ENCODE measurements at regions not wholly inside any gene's neighbourhood (a gene's known extent, or its start where the extent isn't known, plus 50 kb on each side); places are given as distances from the start of the nearest gene placed in this dataset.

DNA sequence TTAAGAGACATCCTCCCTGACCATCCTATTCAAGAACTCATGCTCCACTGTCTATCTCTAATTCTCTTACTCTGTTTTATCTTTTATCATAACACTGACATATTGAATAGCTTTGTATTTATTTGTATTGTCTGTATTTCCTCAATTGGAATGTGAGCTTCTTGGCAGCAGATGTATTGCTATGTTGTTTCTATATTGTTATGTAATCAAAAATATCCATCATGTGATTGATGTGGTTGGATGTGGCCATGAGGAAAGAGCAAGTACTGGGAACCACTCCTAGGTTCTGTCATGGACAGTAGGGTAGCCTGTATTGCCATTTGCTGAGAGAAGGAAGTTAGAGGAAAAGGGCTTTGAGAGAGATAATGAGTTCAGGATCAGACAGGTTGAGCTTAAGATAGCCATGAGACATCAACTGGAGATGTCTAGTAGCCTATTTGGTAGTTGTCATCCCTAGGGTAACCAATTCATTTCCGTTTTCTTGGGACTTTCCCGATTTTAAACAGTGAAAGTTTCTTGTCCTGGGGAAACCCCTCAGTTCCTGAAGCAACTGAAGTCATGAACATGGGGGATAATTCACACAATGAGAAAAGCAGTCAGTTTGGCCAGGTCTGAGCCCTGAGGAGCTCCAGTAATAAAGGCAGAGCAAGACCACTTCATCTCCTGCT, 404.5 kb downstream of the INSC start:
- CTCF ChIA-PET: no interaction called here
- no peak overlapping the region for H3K27ac ChIP-seq
- POLR2A ChIA-PET (ENCODE audit: low non-redundant PET): no interaction called here
- no peak for DNase-seq (ENCODE audit: low spot score)
- TF ChIP-seq, protein P1, sequence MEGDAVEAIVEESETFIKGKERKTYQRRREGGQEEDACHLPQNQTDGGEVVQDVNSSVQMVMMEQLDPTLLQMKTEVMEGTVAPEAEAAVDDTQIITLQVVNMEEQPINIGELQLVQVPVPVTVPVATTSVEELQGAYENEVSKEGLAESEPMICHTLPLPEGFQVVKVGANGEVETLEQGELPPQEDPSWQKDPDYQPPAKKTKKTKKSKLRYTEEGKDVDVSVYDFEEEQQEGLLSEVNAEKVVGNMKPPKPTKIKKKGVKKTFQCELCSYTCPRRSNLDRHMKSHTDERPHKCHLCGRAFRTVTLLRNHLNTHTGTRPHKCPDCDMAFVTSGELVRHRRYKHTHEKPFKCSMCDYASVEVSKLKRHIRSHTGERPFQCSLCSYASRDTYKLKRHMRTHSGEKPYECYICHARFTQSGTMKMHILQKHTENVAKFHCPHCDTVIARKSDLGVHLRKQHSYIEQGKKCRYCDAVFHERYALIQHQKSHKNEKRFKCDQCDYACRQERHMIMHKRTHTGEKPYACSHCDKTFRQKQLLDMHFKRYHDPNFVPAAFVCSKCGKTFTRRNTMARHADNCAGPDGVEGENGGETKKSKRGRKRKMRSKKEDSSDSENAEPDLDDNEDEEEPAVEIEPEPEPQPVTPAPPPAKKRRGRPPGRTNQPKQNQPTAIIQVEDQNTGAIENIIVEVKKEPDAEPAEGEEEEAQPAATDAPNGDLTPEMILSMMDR (conservative IDR thresholded peaks at IDR 0.05; ENCODE audit: low read depth): no peak

DNA sequence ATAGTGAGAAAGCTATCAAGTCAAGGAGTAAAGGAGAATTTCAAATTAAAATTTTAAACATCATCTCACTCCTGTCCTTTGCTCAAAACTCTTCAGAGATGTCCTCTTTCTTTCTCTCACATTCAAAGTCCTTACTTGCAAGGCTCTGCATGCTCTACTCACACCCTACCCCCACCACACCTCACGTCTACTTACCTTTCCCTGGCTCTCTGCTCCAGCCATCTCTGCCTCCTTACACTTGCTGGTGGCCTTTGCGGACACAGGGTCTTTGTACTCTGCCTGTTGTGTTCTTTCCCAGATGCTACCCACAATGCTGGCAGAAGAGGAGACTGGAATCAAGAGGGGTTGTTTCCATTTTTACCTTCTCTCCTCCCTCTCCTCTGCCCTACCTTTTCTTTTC, 405.2 kb downstream of the INSC start:
- no peak for DNase-seq (ENCODE audit: low spot score)
- CTCF ChIA-PET: no interaction called here
- H3K27ac ChIP-seq: no peak overlapping the region
- TF ChIP-seq, protein P1 (conservative IDR thresholded peaks at IDR 0.05; ENCODE audit: low read depth): no peak
- POLR2A ChIA-PET (ENCODE audit: low non-redundant PET): no interaction called here

DNA sequence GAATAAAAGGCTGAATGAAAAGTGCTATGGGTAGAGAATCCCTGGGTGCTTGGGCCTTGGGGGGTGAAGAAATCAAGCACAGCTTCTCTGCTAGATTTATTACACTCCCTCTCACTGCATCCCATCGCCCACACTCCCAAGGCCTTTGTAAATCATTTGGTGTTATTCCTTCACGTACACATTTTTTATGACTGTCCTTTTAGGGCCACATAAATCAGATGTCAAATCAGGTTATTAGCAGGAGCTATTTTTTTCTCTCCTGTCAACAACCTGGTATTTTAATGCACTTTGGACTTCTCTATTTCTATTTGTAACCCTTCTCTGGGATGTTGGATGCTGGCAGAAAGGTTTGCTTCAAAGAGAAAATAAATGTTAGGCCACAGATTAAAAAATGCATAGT, 408.8 kb downstream of the INSC start:
- DNase-seq (ENCODE audit: low spot score): no peak
- TF ChIP-seq, protein P1 (conservative IDR thresholded peaks at IDR 0.05; ENCODE audit: low read depth): no peak
- no peak overlapping the region for H3K27ac ChIP-seq
- POLR2A ChIA-PET (ENCODE audit: low non-redundant PET): no interaction called here
- CTCF ChIA-PET: no interaction called here

DNA sequence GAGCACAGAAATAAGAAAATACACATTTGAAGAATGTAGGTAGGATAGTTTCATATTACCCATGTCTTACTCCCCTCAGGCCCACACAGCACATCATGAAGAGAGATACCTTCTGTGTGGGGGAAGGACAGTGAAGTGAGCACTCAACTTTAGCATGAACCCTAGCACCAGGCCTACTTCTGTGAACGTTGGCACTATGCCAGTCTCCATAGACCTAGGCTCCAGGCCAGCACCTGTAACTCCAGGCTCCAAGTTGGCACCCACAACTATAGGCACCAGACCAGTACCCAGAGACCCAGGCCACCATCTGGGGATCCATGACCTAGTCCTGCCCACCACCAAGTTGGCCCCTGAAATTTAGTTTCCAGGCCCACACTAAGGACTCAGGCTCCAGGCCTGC, 410.9 kb downstream of the INSC start:
- no peak overlapping the region for H3K27ac ChIP-seq
- TF ChIP-seq, protein P1 (conservative IDR thresholded peaks at IDR 0.05; ENCODE audit: low read depth): no peak
- ChIA-PET CTCF (interaction anchor here (0.7 kb wide), 1 partner anchor 44 kb away, joined by 3 read pairs; no protein-coding TSS in a partner anchor), POLR2A (ENCODE audit: low non-redundant PET) (no interaction called here)
- DNase-seq (ENCODE audit: low spot score): no peak

DNA sequence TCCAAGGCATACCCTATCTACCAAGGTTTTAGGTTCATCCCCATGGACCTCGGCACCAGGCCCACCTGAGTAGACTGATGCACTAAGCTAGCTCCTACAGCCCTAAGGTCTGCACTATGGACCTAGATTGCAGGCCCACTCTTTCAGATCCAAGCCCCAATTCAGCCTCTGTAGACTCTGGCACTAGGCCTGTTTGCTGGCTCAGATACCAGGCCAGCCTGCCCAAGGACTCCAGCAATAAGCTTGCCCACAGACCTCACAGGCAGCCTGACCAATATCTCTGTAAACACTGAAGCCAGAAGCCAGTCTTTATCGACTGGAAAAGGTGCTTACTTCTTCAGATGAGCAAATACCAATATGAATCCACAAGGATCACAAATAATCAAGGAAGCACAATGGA, 411.3 kb downstream of the INSC start:
- TF ChIP-seq, protein P1 (conservative IDR thresholded peaks at IDR 0.05; ENCODE audit: low read depth): no peak
- no peak overlapping the region for H3K27ac ChIP-seq
- no peak for DNase-seq (ENCODE audit: low spot score)
- POLR2A ChIA-PET (ENCODE audit: low non-redundant PET): no interaction called here
- CTCF ChIA-PET: no interaction called here

DNA sequence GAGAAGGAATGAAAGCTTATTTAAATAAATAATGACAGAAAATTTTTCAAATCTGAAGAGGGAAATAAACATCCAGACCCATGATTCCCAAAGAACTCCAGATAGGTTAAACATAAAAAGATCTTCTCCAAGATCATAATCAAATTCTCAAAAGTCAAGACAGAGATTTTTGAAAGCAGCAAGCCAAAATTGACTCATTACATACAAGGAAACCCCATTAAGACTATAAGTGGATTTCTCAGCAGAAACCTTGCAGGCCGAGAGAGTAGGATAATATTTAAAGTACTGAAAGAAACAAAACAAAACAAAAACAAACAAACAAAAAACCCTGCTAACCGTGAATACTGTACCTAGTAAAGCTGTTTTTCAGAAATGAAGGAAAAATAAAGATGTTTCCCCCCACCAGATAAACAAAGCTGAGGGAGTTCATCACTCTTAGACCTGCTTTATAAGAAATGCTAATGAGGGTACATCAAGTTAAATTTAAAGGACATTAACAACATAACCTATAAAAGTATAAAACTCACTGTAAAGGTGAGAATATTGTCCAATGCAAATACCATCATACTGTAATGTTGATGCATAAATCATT, 412.2 kb downstream of the INSC start:
- ChIA-PET POLR2A (ENCODE audit: low non-redundant PET) (no interaction called here), CTCF (no interaction called here)
- no peak for DNase-seq (ENCODE audit: low spot score)
- H3K27ac ChIP-seq: no peak overlapping the region
- TF ChIP-seq, protein P1 (conservative IDR thresholded peaks at IDR 0.05; ENCODE audit: low read depth): no peak

Data from RWPE1 (cell line).